H1 (cell line): ENCODE measurements at regions not wholly inside any gene's neighbourhood (a gene's known extent, or its start where the extent isn't known, plus 50 kb on each side); places are given as distances from the start of the nearest gene placed in this dataset.

Experiments
- EZH2 ChIP-seq: fragments of 200-600 bp; sonication (generic); IDR thresholded peaks from 2 replicates; pipeline ENCODE4 v1.7.1; 2012; ENCODE audit warnings: low read depth, mild to moderate bottlenecking, moderate library complexity, low read length, inconsistent platforms; ENCODE audit not compliant: severe bottlenecking
- PHF8 ChIP-seq: fragments of 200-600 bp; sonication (generic); conservative IDR thresholded peaks from 2 replicates; pipeline ENCODE4 v1.7.1; 2012; ENCODE audit warnings: low read depth, mild to moderate bottlenecking, inconsistent platforms, low read length, moderate library complexity
- RFX5 ChIP-seq: IDR thresholded peaks from 2 replicates; pipeline ENCODE4 v1.6.1; 2011; ENCODE audit warnings: low read depth, low read length, improper control_type of control experiment, borderline replicate concordance
- SRF ChIP-seq: IDR thresholded peaks from 2 replicates; pipeline ENCODE4 v1.6.1; 2011; ENCODE audit warnings: mild to moderate bottlenecking, low read depth, low read length, moderate library complexity

GRCh38 chr1:30151826-30152225 is 571.6 kb downstream of the MATN1 start (continued):
- TF ChIP-seq SRF (no peak), PHF8 (no peak), EZH2 (no peak), RFX5 (no peak)
